Hepatocyte (in vitro differentiated cells): ENCODE measurements at regions not wholly inside any gene's neighbourhood (a gene's known extent, or its start where the extent isn't known, plus 50 kb on each side); places are given as distances from the start of the nearest gene placed in this dataset.
A peak's percentile ranks its signal among the peaks of the same experiment; 100 is the strongest.

Experiments used
- DNase-seq: peaks from one replicate; pipeline ENCODE4 v3.0.0-alpha.2; 2016; ENCODE audit warnings: low spot score
- H2AFZ ChIP-seq: fragments of 200-600 bp; sonication (generic); 2 replicates; pipeline ENCODE4 v1.6.0; 2016; ENCODE audit warnings: antibody characterized with exemption, mild to moderate bottlenecking
- H3K27ac ChIP-seq: fragments of 200-600 bp; sonication (generic); 2 replicates; pipeline ENCODE4 v1.5.1; 2016; ENCODE audit warnings: mild to moderate bottlenecking
- H3K27me3 ChIP-seq: fragments of 200-600 bp; sonication (generic); 2 replicates; pipeline ENCODE4 v1.6.1; 2016
- H3K36me3 ChIP-seq: fragments of 200-600 bp; sonication (generic); replicated peaks from 2 replicates; pipeline ENCODE4 v1.5.1; 2016; ENCODE audit warnings: low read depth; ENCODE audit not compliant: insufficient read depth
- H3K4me1 ChIP-seq: fragments of 200-600 bp; sonication (generic); 2 replicates; pipeline ENCODE4 v1.5.1; 2016; ENCODE audit warnings: mild to moderate bottlenecking, moderate library complexity; ENCODE audit not compliant: insufficient read depth
- H3K4me2 ChIP-seq: fragments of 200-600 bp; sonication (generic); 2 replicates; pipeline ENCODE4 v1.6.0; 2016
- H3K4me3 ChIP-seq: fragments of 200-600 bp; sonication (generic); 2 replicates; pipeline ENCODE4 v1.5.1; 2016; ENCODE audit warnings: mild to moderate bottlenecking
- H3K79me2 ChIP-seq: fragments of 200-600 bp; sonication (generic); 2 replicates; pipeline ENCODE4 v1.6.0; 2017; ENCODE audit warnings: mild to moderate bottlenecking
- H3K9me2 ChIP-seq: fragments of 200-600 bp; sonication (generic); replicated peaks from 2 replicates; pipeline ENCODE4 v1.6.0; 2017; ENCODE audit warnings: mild to moderate bottlenecking; ENCODE audit not compliant: insufficient read depth
- H3K9me3 ChIP-seq: fragments of 200-600 bp; sonication (generic); 2 replicates; pipeline ENCODE4 v1.5.1; 2016; ENCODE audit warnings: low read depth, mild to moderate bottlenecking
- H4K20me1 ChIP-seq: fragments of 200-600 bp; sonication (generic); 2 replicates; pipeline ENCODE4 v1.6.0; 2016; ENCODE audit warnings: mild to moderate bottlenecking; ENCODE audit not compliant: insufficient read depth, poor library complexity, severe bottlenecking
- CTCF ChIP-seq: fragments of 200-600 bp; sonication (generic); IDR thresholded peaks from 2 replicates; pipeline ENCODE4 v1.5.1; 2016; ENCODE audit warnings: antibody characterized with exemption, mild to moderate bottlenecking; ENCODE audit not compliant: poor library complexity
- EZH2 ChIP-seq: fragments of 200-600 bp; sonication (generic); IDR thresholded peaks from 2 replicates; pipeline ENCODE4 v1.6.1; 2016; ENCODE audit warnings: antibody characterized with exemption, mild to moderate bottlenecking, borderline replicate concordance
- EZH2phosphoT487 ChIP-seq: fragments of 200-600 bp; sonication (generic); IDR thresholded peaks from one replicate; pipeline ENCODE4 v1.6.1; 2018; ENCODE audit warnings: antibody characterized with exemption, mild to moderate bottlenecking, low read depth, moderate library complexity; ENCODE audit not compliant: unreplicated experiment, severe bottlenecking
- WGBS: methylation state at CpG from one replicate; pipeline ENCODE4 v1.1.6; 2016; ENCODE audit warnings: low lambda C conversion rate; ENCODE audit errors: missing lambda C conversion rate; 5-methylcytosine and 5-hydroxymethylcytosine counted together

- WGBS, result 24% methylated on average over 5 of the region's 5 CpGs
- peak; percentile 88 for DNase-seq
These were observed 74.6 kb downstream of the DMRTA2 start for GRCh38 chr1:50348449-50349241.

GRCh38 chr1:50347933-50348332 is 75.3 kb downstream of the DMRTA2 start:
- Histone ChIP-seq H3K4me1 (no peaks in the 10 kb centered on the region), H3K27ac (no peak overlapping the region), H3K36me3 (no peaks in the 10 kb centered on the region), H3K27me3 (peaks cover 8% of the 10 kb centered on the region), H3K79me2 (no peaks in the 10 kb centered on the region), H3K9me3 (no peaks in the 10 kb centered on the region), H3K4me2 (no peak overlapping the region), H4K20me1 (no peaks in the 10 kb centered on the region), H2AFZ (no peak overlapping the region), H3K4me3 (no peak overlapping the region), H3K9me2 (no peaks in the 10 kb centered on the region)
- WGBS, result 79% methylated on average over 6 of the region's 6 CpGs
- no peak for DNase-seq
- TF ChIP-seq EZH2phosphoT487, result no peak
- TF ChIP-seq CTCF, result no peak
- no peak for TF ChIP-seq EZH2

More at GRCh38 chr1:50348449-50349241, 74.6 kb downstream of the DMRTA2 start:
- no peaks in the 10 kb centered on the region for H3K4me1 ChIP-seq
- no peak overlapping the region for H2AFZ ChIP-seq
- H3K27me3 ChIP-seq, result peaks cover 2% of the 10 kb centered on the region
- no peaks in the 10 kb centered on the region for H3K36me3 ChIP-seq
- no peaks in the 10 kb centered on the region for H3K9me3 ChIP-seq
- no peaks in the 10 kb centered on the region for H3K79me2 ChIP-seq
- no peaks in the 10 kb centered on the region for H4K20me1 ChIP-seq
- no peak overlapping the region for H3K4me3 ChIP-seq
- no peak overlapping the region for H3K4me2 ChIP-seq
- H3K9me2 ChIP-seq, result no peaks in the 10 kb centered on the region
- TF ChIP-seq EZH2phosphoT487, result no peak
- no peak for TF ChIP-seq EZH2
- peak; percentile 79 for TF ChIP-seq CTCF
- no peak overlapping the region for H3K27ac ChIP-seq

GRCh38 chr1:50346621-50347020 is 76.6 kb downstream of the DMRTA2 start:
- H3K79me2 ChIP-seq, result no peaks in the 10 kb centered on the region
- 69% methylated on average over 7 of the region's 7 CpGs for WGBS

GRCh38 chr1:50343323-50343722 is 79.9 kb downstream of the DMRTA2 start:
- no peaks in the 10 kb centered on the region for H3K4me1 ChIP-seq
- H3K4me2 ChIP-seq, result no peak overlapping the region
- H4K20me1 ChIP-seq, result no peaks in the 10 kb centered on the region
- no peaks in the 10 kb centered on the region for H3K36me3 ChIP-seq
- 61% methylated on average over 5 of the region's 5 CpGs for WGBS
- no peaks in the 10 kb centered on the region for H3K79me2 ChIP-seq
- no peak for TF ChIP-seq EZH2
- no peak for TF ChIP-seq CTCF
- no peak for TF ChIP-seq EZH2phosphoT487
- no peak overlapping the region for H3K27ac ChIP-seq
- no peaks in the 10 kb centered on the region for H3K9me3 ChIP-seq
- no peak overlapping the region for H2AFZ ChIP-seq
- H3K27me3 ChIP-seq, result peaks cover 27% of the 10 kb centered on the region
- H3K4me3 ChIP-seq, result no peak overlapping the region
- H3K9me2 ChIP-seq, result no peaks in the 10 kb centered on the region
- no peak for DNase-seq

More at GRCh38 chr1:50346621-50347020, 76.6 kb downstream of the DMRTA2 start:
- Histone ChIP-seq H2AFZ (no peak overlapping the region), H3K4me1 (no peaks in the 10 kb centered on the region), H3K36me3 (no peaks in the 10 kb centered on the region), H3K9me3 (no peaks in the 10 kb centered on the region), H3K4me3 (no peak overlapping the region), H3K9me2 (no peaks in the 10 kb centered on the region), H3K4me2 (no peak overlapping the region), H4K20me1 (no peaks in the 10 kb centered on the region), H3K27me3 (peaks cover 17% of the 10 kb centered on the region), H3K27ac (no peak overlapping the region)
- no peak for DNase-seq
- TF ChIP-seq EZH2, result no peak
- TF ChIP-seq EZH2phosphoT487, result no peak
